ENCODE measurements at regions not wholly inside any gene's neighbourhood (a gene's known extent, or its start where the extent isn't known, plus 50 kb on each side); places are given as distances from the start of the nearest gene placed in this dataset.

DNA sequence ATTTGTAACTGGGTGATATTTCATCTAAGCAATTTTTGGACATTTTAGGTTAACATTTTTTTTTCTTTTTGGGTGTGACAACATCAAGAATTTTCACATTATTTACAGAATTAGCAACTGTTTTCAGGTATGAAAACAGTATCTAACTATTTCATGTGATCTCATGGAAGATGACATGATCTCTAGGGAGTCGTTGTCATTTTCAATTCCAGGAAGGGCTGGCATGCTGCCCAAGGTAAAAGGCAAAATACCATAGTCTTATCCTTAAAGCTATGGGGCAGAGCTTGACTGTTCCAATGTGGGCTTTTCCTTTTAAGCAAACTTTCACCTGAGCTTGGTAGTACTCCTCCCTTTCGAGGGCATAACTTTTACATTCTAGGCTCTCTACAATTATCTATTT, 443.7 kb downstream of the DSEL start:
- TF ChIP-seq NR2C2 (CRISPR knock-in tag; IDR thresholded peaks at IDR 0.05) (no peak), MAX (CRISPR knock-in tag; IDR thresholded peaks at IDR 0.05) (no peak), ATF1 (CRISPR knock-in tag; IDR thresholded peaks at IDR 0.05) (no peak), ZNF317 (CRISPR knock-in tag; IDR thresholded peaks at IDR 0.05; ENCODE audit: borderline replicate concordance, low read depth) (no peak), CREB1 (CRISPR knock-in tag; IDR thresholded peaks at IDR 0.05) (no peak)
- TF ChIP-seq, protein P1, sequence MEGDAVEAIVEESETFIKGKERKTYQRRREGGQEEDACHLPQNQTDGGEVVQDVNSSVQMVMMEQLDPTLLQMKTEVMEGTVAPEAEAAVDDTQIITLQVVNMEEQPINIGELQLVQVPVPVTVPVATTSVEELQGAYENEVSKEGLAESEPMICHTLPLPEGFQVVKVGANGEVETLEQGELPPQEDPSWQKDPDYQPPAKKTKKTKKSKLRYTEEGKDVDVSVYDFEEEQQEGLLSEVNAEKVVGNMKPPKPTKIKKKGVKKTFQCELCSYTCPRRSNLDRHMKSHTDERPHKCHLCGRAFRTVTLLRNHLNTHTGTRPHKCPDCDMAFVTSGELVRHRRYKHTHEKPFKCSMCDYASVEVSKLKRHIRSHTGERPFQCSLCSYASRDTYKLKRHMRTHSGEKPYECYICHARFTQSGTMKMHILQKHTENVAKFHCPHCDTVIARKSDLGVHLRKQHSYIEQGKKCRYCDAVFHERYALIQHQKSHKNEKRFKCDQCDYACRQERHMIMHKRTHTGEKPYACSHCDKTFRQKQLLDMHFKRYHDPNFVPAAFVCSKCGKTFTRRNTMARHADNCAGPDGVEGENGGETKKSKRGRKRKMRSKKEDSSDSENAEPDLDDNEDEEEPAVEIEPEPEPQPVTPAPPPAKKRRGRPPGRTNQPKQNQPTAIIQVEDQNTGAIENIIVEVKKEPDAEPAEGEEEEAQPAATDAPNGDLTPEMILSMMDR (IDR thresholded peaks at IDR 0.05), result no peak
